ENCODE measurements at regions not wholly inside any gene's neighbourhood (a gene's known extent, or its start where the extent isn't known, plus 50 kb on each side); places are given as distances from the start of the nearest gene placed in this dataset.

DNA sequence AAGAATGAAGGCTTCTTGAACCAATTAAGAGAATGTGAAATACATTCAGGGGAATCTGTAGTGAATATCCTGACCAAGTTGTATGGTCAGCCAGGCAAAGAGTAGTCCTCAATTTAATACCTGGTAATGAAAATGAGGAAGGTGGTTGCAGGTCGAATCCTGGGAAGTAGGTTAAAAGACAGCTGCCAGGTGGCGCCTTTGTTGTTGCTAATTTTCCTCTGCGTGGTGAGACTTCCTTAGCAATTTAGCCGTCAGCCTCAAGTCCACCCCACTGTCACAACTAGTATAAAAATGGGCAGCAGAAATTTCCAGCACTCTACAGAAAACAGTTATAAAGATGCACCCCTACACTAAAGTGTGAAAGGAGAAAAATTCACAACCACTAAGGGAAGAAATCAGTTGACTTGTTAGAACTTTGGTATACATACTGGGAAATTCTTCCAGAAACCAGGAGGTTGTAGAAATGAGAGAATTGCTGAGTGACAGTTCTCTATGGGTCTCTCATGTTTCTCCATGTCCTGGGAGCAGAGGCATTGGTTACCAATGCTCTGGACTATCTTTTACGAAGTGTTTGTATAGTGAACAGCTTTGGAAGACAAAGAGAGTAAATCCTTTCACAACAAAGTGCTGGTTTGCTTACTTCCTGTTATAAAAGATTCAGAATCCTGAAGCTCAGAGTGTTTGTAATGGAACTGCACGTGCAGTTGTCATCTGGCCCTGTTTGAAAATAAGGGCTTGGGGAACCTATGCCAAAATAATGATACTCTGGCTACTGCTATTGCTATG, 235.9 kb downstream of the NHLRC3 start:
- TF ChIP-seq, protein P1, sequence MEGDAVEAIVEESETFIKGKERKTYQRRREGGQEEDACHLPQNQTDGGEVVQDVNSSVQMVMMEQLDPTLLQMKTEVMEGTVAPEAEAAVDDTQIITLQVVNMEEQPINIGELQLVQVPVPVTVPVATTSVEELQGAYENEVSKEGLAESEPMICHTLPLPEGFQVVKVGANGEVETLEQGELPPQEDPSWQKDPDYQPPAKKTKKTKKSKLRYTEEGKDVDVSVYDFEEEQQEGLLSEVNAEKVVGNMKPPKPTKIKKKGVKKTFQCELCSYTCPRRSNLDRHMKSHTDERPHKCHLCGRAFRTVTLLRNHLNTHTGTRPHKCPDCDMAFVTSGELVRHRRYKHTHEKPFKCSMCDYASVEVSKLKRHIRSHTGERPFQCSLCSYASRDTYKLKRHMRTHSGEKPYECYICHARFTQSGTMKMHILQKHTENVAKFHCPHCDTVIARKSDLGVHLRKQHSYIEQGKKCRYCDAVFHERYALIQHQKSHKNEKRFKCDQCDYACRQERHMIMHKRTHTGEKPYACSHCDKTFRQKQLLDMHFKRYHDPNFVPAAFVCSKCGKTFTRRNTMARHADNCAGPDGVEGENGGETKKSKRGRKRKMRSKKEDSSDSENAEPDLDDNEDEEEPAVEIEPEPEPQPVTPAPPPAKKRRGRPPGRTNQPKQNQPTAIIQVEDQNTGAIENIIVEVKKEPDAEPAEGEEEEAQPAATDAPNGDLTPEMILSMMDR (IDR thresholded peaks at IDR 0.05): no peak; the same call in 1 of the 2 replicates

DNA sequence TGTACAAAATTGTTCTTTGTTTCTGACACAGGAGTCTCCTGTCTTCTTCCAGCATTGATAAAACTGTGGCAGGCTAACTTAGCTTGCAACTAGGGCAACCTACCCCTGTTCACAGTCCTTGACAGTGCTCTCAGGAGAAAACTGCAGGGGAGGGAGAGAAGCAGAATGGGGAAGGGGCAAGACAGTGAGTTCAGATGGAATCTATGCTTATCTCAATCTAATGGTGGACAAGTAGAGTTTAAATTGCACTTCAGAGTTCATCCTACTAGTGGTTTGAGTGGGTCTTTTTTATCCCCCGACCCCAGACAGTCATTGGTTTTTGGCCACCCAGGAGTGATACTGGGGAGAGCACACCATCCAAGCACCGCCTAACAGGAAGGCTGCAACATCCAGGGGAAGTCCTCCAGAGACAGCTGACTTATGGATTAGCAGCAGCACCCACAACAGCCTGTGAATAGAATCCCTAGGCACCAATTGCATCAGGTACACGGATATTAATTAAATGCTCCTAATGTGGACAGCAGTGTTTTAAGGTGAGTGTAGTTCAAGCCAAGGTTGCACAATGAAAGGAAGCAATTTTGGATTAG, 236.6 kb downstream of the NHLRC3 start:
- TF ChIP-seq, protein P1 (IDR thresholded peaks at IDR 0.05): no peak

GRCh38 chr13:39279077-39279476, 240.8 kb downstream of the NHLRC3 start:
- TF ChIP-seq, protein P1 (IDR thresholded peaks at IDR 0.05): no peak

DNA sequence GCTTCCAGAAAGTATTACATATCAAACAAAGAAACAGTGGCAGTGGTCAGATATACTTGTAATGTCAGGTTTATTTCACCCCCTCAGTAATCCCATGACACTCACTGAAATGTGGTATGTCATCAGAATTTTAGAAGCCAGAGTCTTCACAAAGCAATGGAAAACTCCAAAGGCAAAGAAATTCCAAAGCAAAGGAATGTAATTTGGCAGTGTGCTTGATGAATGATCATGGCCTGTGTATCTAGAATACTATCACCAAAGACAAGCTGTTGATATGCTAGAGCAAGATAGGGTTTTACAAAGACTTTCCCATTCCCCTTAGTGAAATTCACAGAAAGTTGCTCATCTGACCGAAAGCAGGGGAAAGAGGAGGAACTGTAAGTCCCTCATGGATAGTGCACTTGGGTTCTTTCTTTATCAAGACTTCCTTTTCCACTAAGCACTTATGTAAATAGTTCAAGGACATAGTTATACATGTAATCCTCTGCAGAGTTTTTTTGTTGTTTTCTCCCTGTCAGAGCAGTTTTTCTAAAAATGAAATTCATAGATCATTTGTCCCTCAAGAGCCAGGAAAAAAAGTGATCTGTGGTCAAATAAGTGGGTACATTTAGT, 243.4 kb downstream of the NHLRC3 start:
- TF ChIP-seq, protein P1 (IDR thresholded peaks at IDR 0.05): no peak

DNA sequence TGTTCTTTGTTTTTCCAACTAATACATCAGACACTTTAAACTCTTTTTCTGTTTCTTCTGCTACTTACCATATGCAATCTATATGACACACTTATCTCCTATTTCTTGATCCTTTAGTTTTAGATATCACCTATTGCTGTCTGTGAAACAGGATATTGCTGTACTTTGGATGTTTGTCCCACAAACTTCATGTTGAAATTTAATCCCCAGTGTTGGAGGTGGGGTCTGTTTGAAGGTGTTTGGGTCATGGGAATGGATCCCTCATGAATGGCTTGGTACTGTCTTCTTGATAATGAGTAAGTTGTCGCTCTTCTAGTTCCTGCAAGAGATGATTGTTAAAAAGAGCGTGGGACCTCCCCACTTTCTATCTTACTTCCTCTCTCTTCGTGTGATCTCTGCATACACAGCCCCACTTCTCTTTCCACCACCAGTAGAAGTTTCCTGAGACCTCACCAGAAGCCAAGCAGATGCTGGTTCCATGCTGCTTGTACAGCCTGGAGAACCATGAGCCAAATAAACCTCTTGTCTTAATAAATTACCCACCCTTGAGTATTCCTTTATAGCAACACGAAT, 244.2 kb downstream of the NHLRC3 start:
- TF ChIP-seq, protein P1 (IDR thresholded peaks at IDR 0.05): no peak

DNA sequence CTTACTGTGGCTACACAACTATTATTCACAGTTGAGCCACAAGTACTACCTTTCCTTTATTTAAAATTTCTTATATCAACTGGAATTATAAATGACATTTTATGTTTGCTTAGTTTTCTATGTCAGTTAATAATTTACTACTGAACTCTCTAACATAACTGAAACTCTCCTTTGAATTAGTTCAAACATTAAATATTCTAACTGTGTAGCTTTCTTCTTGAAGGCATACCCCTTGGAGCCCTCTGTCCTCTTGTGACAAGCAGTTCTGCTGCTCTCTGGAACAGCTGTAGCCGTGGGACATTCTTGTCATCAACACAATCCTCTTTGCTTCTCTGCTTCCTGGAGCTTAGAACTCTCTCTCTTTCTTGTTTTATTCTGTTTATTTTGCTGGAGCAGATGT, 244.8 kb downstream of the NHLRC3 start:
- TF ChIP-seq, protein P1 (IDR thresholded peaks at IDR 0.05): no peak

GRCh38 chr13:39284801-39285388, 246.6 kb downstream of the NHLRC3 start:
- TF ChIP-seq, protein P1 (IDR thresholded peaks at IDR 0.05): no peak

Measured in LNCAP (cell line).